Breast epithelium (tissue), 3 donors: ENCODE measurements at regions not wholly inside any gene's neighbourhood (a gene's known extent, or its start where the extent isn't known, plus 50 kb on each side); places are given as distances from the start of the nearest gene placed in this dataset.

Experiments
- POLR2AphosphoS5 ChIP-seq, 3 donors: sonication (generic); formaldehyde crosslinking; IDR thresholded peaks; one replicate each; pipeline ENCODE4 v1.6.1; 2017; ENCODE audit warnings: antibody characterized with exemption in 3 of 3
- TF ChIP-seq, protein P1 (sequence below), 3 donors: fragments of 450-650 bp; IDR thresholded peaks; one replicate each; pipeline ENCODE4 v1.5.1; 2016 to 2017; ENCODE audit warnings: antibody characterized with exemption in 3 of 3, mild to moderate bottlenecking in 3 of 3, moderate library complexity in 3 of 3

- TF ChIP-seq, protein P1, sequence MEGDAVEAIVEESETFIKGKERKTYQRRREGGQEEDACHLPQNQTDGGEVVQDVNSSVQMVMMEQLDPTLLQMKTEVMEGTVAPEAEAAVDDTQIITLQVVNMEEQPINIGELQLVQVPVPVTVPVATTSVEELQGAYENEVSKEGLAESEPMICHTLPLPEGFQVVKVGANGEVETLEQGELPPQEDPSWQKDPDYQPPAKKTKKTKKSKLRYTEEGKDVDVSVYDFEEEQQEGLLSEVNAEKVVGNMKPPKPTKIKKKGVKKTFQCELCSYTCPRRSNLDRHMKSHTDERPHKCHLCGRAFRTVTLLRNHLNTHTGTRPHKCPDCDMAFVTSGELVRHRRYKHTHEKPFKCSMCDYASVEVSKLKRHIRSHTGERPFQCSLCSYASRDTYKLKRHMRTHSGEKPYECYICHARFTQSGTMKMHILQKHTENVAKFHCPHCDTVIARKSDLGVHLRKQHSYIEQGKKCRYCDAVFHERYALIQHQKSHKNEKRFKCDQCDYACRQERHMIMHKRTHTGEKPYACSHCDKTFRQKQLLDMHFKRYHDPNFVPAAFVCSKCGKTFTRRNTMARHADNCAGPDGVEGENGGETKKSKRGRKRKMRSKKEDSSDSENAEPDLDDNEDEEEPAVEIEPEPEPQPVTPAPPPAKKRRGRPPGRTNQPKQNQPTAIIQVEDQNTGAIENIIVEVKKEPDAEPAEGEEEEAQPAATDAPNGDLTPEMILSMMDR (IDR thresholded peaks at IDR 0.05): no peak
- TF ChIP-seq POLR2AphosphoS5 (IDR thresholded peaks at IDR 0.05): no peak
Measured at GRCh38 chr14:65214741-65215140, 112.4 kb upstream of the MAX start.
